ENCODE measurements at regions not wholly inside any gene's neighbourhood (a gene's known extent, or its start where the extent isn't known, plus 50 kb on each side); places are given as distances from the start of the nearest gene placed in this dataset.
"Not testable (repeated sequence)": the region's sequence is repeated elsewhere in the genome, so short reads cannot be mapped to it uniquely, and the experiment has no call there.

GRCh38 chr16:76035689-76036088, 241.5 kb upstream of the CNTNAP4 start:
- no peak for FAIRE-seq

GRCh38 chr16:76038097-76038496, 239.1 kb upstream of the CNTNAP4 start:
- no peak for FAIRE-seq

GRCh38 chr16:76052725-76053124, 224.5 kb upstream of the CNTNAP4 start:
- FAIRE-seq, result no peak

GRCh38 chr16:76059186-76059585, 218.0 kb upstream of the CNTNAP4 start:
- no peak for FAIRE-seq

GRCh38 chr16:76059701-76060100, 217.5 kb upstream of the CNTNAP4 start:
- no peak for FAIRE-seq

GRCh38 chr16:76071690-76072089, 205.5 kb upstream of the CNTNAP4 start:
- no peak for FAIRE-seq

- no peak for FAIRE-seq
These were observed 195.2 kb upstream of the CNTNAP4 start for GRCh38 chr16:76081967-76082366.

DNA sequence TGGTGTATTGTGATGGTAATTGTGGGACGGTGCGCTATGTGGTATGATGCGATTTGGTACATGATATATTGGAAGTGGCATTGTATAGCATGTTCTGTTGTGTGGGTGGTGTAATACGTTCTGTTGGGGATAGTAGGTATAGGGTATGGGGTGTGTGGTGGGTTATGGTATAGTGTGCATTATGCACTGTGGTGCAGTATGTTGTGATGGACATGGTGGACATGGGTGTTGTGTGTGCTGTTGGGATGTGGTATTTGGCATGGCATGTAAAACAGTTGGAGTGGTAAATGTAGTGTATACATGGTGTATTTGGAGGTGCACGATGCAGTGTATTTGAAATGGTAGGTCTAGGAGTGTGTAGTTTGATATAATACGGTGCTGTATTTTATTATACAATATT, 170.6 kb upstream of the CNTNAP4 start:
- no peak for FAIRE-seq

DNA sequence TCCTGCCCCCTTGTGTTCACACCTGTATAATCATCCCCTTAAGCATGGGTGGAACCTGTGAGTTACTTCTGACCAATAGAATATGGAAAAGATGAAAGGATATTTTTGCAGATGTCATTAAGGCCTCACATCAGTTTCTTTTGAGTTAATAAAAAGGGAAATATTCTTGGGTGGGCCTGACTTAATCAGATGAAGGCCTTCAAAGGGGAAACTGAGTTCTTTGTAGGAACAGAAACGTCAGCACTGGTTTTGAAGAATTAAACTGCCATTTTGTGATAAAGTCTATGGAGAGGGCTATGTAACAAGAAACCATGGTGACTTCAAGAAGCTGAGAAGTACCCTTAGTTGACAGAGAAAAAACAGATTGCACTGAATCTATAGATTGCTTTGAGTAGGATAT, 168.7 kb upstream of the CNTNAP4 start:
- FAIRE-seq, result no peak

GRCh38 chr16:76114681-76115080, 162.5 kb upstream of the CNTNAP4 start:
- FAIRE-seq, result no peak

DNA sequence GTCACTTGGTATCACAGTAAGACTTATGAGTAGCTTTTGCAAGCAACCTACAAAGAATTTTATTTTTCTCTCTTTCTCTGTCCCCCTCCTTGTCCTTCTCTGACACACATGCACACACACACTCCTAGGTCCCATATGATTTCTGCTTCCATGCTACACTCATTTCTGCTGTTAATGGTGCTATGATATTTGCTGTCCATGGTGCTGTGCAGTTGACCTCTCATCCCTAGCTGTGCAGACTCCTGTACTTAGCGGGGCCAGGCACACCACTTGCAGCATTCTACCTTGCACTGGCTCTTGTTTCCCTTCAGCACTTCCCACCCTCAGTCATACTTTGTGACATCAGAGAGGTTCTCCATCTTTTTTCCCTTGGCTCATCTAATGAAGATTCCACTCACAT, 158.9 kb upstream of the CNTNAP4 start:
- FAIRE-seq, result no peak

DNA sequence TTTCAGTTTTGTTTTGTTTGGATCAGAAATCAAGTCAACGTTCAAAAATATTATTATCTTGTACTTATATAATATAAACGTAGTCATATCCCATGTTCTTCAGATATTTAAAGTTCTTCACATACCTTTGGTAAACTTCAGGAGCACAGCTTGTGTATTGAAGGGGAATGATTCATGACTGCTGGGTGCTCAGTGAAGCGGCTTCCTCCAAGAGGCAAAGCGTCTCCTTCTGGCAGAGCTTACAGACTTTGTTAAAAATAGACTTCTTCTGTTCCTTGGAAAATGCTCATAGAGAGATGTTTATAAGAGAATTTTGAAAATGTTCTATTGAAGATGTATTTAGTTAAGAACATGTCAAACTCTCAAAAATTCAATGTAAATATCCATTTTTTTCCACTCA, 155.6 kb upstream of the CNTNAP4 start:
- no peak for FAIRE-seq

DNA sequence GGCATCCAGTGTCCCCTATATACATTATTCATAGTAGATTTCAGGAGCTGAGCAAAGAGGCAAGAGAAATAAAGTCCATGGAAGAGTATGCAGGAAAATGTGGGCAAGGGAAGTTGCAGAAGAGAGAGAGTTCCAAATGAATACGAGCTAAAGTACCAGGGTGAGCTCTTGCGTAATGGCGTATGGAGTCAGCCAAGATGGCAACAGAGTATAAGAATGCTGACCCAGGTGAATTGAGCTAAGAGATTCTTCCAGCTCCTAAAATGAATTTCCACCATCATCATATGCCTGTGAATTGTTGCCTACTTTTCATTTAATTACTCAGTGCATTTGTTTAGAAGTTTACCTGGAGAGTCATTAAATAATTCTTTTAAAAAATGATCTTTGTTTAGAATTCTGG, 153.2 kb upstream of the CNTNAP4 start:
- FAIRE-seq, result no peak

GRCh38 chr16:76125871-76126270, 151.3 kb upstream of the CNTNAP4 start:
- no peak for FAIRE-seq

DNA sequence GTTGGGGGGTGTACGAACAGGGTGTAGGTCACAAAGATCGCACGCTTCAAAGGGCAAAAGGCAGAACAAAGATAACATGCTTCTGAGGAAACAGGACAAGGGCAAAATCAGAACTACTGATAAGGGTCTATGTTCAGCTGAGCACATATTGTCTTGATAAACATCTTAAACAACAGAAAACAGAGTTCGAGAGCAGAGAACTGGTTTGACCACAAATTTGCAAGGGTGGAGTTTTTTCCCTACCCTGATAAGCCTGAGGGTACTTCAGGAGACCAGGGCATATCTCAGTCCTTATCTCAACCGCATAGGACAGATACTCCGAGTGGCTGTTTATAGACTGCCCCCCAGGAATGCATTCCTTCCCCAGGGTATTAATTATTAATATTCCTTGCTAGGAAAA, 139.1 kb upstream of the CNTNAP4 start:
- not testable (repeated sequence) for FAIRE-seq

- no peak for FAIRE-seq
These were observed 119.6 kb upstream of the CNTNAP4 start for GRCh38 chr16:76157629-76158028.

DNA sequence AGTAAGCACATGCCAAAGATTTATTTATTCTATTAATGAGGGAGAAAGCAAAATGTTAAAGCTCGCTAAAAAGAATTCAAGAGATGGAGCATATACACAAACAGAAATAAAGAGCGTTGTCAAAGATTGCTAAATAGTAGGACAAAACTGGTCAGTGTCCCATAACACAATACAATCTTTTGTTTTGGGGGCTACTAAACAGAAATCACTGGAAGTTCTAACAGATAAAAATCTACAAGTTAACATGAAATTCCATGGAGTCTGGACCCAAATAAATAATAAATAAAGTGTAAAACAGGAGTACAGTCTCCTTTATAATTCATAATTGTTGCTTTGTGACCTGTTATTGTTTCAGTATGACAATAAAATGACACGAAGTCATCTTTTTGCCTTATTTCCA, 115.2 kb upstream of the CNTNAP4 start:
- no peak for FAIRE-seq

GRCh38 chr16:76164970-76165558, 112.1 kb upstream of the CNTNAP4 start:
- no peak for FAIRE-seq

DNA sequence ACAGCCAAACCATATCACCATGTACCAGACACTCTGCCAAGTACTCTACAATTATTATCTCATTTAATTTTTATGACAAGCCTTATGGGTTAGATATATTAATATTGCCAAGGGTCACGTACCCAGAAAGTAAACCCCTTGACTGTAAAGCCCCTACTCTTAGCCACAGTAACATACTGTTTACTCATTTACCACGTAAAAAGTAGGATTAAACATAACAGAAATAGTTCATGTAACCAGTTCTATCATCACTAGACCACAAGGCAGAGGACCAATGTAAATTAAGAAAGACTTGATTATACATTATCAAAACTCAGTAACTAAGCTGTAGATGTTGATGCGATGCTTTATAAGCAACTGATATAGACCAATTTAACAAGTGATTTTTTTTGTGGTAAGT, 101.5 kb upstream of the CNTNAP4 start:
- no peak for FAIRE-seq

DNA sequence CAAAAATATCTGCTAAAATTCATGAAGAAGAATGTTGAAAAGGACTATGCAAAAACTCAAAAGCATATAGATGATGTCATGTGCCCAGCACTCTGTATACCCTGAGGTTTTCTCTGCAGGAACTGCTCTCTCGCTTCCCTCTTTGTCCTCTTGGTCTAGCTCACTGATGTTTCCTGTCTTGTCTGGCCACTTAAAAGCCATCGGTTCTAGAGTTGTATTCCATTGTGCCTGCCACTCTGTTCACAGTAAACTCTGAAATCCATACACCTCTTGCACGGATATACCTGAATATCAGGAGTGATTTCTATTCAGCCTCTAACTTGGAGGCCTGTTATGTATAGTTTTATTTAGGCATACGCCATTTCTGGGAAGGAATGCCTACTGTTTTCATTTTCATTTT, 101.0 kb upstream of the CNTNAP4 start:
- FAIRE-seq, result no peak

DNA sequence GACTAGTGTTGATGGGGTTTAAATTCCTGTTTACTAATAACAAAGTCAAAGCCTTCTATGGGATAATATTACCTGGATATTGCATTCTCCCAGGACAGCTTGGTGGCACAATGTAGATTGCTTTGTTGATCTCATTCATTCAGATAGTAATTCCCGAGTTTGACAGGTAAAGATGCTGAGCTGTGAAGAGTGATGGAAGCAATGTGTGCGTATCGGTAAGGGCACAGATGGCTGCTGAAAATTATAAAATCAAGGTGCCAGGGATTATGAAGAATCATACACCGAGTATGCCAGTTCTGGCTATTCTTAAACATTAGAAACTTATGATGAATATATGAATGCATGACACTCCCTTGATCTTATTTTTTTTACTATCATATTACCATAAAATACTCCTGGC, 100.6 kb upstream of the CNTNAP4 start:
- no peak for FAIRE-seq

- no peak for FAIRE-seq
These were observed 95.1 kb upstream of the CNTNAP4 start for GRCh38 chr16:76182041-76182635.

- no peak for FAIRE-seq
These were observed 93.6 kb upstream of the CNTNAP4 start for GRCh38 chr16:76183647-76184046.

DNA sequence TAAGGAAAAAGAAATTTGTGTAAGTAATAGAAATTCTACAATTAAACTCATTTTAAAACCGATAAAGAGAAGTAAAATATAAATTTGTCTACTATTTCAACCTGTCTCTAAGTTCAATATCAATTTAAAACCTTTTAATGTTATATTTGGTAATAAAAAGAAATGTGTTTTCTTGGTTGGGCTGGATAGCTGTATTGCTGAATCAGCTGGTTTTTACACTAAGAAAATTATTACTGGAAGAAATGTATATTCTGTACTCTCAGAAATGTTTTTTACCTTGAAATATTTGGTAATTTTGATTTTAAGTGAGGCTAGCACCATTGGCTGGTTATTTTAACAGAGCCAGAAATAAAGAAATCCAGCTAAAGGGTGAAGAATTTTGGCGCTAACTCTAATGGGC, 87.1 kb upstream of the CNTNAP4 start:
- FAIRE-seq, result no peak

DNA sequence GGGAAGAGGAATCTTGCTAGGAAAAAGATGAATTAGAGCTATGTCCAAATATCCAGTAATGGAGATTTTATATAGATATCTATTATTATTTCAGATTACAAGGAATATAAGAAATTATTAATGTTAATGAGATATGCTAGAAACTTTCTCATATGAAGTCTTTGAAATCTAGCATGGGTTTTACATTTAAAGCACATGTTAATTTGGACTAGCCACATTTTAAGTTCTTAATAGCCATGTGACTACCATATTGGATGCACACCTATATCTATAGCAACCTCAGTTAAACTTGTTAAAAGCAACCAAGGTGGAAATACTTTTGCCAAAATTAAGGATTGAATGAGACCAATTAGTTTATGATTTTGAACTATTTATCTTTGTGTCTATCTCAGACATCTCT, 86.7 kb upstream of the CNTNAP4 start:
- FAIRE-seq, result no peak

All from islet of Langerhans (tissue), 1 donor.